ENCODE measurements at regions not wholly inside any gene's neighbourhood (a gene's known extent, or its start where the extent isn't known, plus 50 kb on each side); places are given as distances from the start of the nearest gene placed in this dataset.

- no peak for TF ChIP-seq CTCF (IDR thresholded peaks at IDR 0.05)
- TF ChIP-seq POLR2A (IDR thresholded peaks at IDR 0.05) = no peak
These were observed 672.5 kb upstream of the ANKRD30A start for GRCh38 chr10:36452851-36453250.
